GM18519 (cell line): ENCODE measurements at regions not wholly inside any gene's neighbourhood (a gene's known extent, or its start where the extent isn't known, plus 50 kb on each side); places are given as distances from the start of the nearest gene placed in this dataset.

Experiments
- ATAC-seq: cut with Tn5 transposase; IDR thresholded peaks from one replicate; pipeline ENCODE4 v1.9.1; 2021; ENCODE audit warnings: mild to moderate bottlenecking, moderate library complexity; ENCODE audit not compliant: unreplicated experiment, low FRiP score

DNA sequence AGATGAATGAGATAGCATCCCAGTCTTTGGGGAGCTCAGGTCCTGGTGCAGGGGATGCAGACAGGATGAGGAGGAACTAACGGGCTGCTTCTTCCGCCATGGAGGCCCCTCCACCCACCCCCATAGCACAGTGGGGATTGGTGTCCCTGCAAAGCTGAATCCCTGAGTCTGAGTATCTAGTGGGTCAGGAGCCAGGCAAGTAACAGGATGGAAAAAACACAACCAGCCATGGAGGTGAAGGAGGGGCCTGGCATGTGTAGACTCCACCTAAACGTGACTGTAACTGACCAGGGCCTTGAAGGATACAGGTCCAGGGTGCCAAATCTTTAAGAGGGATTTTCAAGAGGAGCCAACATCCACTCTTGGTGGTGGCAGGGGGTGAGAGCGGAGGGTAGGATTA lies 327.8 kb upstream of the MSX2 start:
- no peak for ATAC-seq

DNA sequence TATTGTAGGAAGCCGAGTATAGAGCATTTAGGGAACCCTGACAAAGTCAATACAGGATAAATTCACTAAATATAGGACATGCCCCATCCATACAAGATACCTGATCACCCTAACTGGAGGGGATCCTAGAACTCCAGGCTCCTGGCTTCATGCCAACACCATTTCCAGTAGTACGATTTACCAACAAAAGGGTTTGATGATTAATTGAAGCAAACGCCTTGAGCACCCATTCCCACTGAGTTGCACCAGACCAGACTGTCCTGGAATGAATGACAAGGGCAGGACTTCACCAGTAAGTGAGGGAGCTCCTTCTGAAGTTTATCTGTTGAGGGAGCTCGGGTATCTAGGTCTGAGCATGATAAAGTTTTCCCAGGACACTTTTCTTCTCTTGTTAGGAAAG lies 327.2 kb upstream of the MSX2 start:
- ATAC-seq: no peak

- ATAC-seq: no peak
These were observed 326.2 kb upstream of the MSX2 start for GRCh38 chr5:174398171-174398570.

- ATAC-seq: no peak
These were observed 325.0 kb upstream of the MSX2 start for GRCh38 chr5:174399411-174399810.

DNA sequence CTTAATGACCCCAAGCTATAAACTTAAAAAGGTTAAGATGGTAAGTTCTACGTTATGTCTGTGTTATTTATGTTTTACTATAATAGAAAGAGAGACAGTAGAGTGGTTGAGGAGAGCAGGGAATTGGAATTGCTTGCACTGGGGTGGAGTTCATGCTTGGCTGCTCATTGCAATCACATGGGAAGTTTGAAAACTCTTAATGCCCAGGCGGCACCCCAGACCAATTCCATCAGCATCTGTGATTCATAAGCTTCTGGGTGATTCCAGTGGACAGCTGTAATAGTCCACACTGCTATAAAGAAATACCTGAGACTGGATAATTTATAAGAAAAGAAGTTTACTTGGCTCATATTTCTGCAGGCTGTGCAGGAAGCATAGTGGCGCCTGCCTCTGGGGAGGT lies 323.9 kb upstream of the MSX2 start:
- no peak for ATAC-seq

- no peak for ATAC-seq
These were observed 322.6 kb upstream of the MSX2 start for GRCh38 chr5:174401793-174402192.

DNA sequence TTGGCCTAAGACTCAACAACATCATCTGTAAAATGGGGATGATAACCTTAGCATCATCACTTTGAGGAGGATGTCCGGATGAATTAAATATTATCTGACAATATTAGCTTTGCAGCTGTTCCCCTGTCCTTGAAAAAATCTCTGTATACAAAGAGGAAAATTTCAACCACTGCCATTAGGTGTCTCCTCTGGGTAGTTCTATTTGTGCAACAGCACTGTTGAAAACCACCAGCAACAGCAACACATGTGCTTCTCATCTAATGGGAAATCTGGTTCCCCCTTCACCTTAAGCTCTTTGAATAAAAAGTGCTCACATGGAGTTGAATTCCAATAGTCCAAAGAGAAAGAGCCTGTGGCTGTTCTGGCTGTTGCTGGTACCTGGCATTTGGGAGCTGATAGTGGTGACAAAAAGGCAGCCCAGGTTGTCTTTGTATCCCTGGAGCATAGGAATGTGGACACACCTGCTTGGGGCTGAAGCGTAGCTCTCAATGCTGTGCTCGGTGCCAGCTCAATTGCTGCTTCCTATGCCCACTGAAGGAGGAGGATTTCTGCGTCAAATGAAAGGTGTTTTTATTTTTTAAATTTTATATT lies 322.1 kb upstream of the MSX2 start:
- no peak for ATAC-seq

DNA sequence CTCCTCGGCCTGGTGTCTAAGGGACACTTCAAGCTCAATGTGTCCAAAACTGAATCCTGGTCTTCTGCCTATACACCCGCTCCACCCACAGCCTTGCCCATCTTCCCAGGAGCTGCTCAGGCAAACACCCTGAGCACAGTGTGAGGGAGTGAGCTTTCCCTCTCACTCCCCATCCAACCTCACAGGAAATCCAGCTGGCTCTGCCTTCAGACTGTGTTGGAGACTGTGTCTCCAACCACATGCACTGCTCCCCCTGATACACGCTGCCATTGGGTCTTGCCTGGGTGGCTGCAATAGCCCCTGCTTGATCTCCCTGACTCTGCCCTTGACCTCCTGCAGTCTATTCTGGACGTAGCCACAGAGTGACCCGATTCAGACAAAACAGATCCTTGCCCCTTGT lies 319.5 kb upstream of the MSX2 start:
- no peak for ATAC-seq

DNA sequence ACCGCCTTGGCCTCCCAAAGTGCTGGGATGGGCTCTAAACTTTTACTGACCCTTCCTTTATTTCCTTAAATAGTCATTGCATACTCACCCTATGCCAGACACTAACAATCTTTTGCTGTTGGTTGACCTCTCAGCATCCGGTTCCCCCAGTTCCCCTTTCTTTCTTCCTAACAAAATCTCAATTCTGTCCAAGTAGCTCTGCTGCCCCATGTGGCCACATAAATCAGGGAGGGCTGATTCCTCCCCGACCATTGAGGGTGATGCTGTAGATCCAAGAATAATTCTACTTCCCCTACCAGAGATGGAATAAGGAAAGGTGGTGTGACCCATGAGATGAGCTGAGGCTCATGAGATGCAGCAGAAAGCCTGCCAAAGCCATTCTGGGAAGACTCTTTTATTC lies 315.3 kb upstream of the MSX2 start:
- no peak for ATAC-seq

GRCh38 chr5:174409971-174410370 lies 314.4 kb upstream of the MSX2 start:
- no peak for ATAC-seq

- ATAC-seq: no peak
These were observed 313.5 kb upstream of the MSX2 start for GRCh38 chr5:174410716-174411478.

GRCh38 chr5:174411479-174411819 lies 312.9 kb upstream of the MSX2 start:
- no peak for ATAC-seq

GRCh38 chr5:174412374-174412773 lies 312.0 kb upstream of the MSX2 start:
- ATAC-seq: no peak

DNA sequence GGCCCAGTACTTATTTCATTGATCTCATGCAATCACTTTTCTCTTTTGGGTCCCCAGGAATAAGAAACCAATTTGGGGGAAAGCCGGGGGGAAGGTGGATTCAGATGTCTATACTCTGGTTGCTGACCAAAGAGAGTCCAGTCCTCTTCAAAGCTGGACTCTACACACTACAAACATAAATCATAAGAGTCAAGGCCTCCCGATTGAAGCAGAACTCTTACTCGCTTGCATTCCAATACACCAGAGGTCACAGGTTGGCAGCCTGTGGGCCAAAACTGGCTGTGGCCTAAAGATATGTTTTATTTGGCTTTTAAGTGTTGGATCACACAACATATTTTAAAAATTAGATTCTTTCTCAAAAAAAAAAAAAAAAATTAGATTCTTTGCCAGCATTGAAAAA lies 311.4 kb upstream of the MSX2 start:
- ATAC-seq: no peak

DNA sequence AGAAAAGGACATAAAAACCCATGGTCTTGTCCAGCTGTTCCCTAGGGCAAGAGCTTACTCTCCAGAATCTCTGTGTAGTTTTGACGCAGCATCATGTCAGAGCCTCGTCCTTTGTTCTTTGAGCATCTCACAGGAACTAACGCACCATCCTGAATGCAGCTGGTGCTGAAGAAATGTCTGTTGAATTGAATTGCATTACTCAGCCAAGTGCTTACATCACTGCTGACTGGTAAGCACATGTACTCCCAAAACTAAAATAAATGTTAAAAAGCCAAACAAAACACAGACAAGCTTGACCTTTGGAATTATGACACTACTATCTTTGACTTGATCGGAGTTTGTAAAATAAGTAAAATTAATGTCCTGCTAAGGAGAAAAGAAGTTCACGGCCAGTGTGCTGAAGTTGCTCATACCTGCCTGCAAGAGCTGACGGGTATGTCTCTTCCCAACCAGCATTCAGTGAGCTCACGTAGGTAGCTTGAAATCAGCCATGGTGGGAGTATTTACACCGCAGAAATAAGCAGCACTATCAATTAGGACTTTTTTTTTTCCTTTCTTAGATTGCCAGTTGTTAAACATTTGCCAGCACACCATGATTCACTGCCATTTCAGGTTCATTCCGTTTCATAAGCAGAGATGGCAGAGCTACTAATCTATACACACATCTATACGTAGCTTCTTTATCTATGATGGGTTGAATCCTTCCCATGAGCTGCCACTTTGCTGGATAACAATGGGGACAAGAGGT lies 310.6 kb upstream of the MSX2 start:
- ATAC-seq: no peak

DNA sequence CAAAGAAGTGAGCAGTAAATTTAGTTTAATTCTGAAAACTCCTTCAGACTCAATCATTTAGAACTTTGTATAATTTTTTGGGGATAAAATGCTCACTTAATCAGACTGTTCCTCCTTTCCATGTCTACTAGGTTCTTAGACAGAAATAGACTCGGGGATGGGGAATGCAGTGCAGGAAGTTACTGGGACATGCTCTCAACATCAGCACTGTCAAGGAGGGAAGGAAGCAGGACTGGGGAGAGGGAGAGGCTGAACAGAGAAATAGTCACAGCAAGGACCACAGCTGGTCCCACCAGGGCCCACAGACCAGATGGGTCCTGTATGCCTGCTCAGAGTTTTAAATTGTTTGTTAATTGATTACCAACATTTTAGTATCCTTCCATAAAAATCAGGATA lies 310.1 kb upstream of the MSX2 start:
- ATAC-seq: no peak

- no peak for ATAC-seq
These were observed 305.4 kb upstream of the MSX2 start for GRCh38 chr5:174418809-174419539.

DNA sequence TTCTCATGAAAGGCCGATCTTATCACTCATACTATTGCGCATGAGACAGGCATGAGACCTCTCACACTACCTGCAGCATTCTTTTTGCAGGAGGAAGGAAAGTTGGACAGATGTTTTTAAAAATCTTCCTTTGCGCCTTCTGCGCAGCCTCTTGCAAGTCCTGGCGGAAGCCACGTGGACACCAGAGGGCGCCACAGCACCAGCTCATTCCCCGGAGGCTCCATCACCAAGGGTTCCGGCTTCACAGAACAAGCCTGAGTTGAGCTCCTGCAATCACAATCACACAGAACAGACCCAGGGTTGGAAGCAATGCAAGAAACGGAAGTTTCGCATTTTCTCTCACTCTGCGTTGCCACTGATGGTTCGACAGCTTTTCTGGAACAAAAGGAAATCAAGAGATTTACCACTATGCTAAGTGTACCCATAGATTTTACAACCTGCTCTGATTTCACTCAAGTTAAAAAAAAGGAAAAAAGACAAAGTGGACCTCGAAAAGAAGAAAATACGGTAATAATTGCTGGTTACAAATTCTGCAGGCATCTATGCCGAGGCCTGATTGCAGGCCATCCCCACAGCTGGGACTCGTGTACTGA lies 304.7 kb upstream of the MSX2 start:
- ATAC-seq: no peak

- ATAC-seq: no peak
These were observed 303.6 kb upstream of the MSX2 start for GRCh38 chr5:174420651-174421407.

DNA sequence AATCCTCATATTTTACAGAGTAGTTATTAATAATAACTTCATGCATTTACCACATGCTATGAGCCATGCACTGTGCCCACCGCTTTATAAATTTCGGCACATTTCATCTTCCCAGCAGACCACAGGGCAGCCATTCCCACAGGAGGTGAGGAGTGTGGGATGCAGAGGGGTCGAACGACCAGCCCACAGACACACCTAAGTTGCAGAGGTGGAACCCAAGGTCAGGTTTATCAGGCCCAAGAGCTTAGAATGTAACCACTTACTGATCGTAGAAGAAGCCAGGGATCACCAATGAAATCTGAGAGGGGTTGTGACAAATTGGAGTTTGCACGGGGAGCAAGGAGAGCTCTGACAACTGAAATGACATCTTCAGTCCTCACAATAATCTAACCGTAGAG lies 303.0 kb upstream of the MSX2 start:
- no peak for ATAC-seq
